ENCODE measurements at regions not wholly inside any gene's neighbourhood (a gene's known extent, or its start where the extent isn't known, plus 50 kb on each side); places are given as distances from the start of the nearest gene placed in this dataset.
A peak's percentile ranks its signal among the peaks of the same experiment; 100 is the strongest.

- DNase-seq (ENCODE audit: low read depth), result no peak
- H3K4me3 ChIP-seq (ENCODE audit: low read depth, low read length), result no peak overlapping the region
- TF ChIP-seq, protein P1, sequence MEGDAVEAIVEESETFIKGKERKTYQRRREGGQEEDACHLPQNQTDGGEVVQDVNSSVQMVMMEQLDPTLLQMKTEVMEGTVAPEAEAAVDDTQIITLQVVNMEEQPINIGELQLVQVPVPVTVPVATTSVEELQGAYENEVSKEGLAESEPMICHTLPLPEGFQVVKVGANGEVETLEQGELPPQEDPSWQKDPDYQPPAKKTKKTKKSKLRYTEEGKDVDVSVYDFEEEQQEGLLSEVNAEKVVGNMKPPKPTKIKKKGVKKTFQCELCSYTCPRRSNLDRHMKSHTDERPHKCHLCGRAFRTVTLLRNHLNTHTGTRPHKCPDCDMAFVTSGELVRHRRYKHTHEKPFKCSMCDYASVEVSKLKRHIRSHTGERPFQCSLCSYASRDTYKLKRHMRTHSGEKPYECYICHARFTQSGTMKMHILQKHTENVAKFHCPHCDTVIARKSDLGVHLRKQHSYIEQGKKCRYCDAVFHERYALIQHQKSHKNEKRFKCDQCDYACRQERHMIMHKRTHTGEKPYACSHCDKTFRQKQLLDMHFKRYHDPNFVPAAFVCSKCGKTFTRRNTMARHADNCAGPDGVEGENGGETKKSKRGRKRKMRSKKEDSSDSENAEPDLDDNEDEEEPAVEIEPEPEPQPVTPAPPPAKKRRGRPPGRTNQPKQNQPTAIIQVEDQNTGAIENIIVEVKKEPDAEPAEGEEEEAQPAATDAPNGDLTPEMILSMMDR (conservative IDR thresholded peaks at IDR 0.05; ENCODE audit: low read depth, low read length), result no peak
Observed at GRCh38 chr13:76086729-76087128, 450.6 kb downstream of the LMO7 start.

GRCh38 chr13:76067850-76068249 is 431.7 kb downstream of the LMO7 start:
- no peak overlapping the region for H3K4me3 ChIP-seq (ENCODE audit: low read depth, low read length)
- no peak for DNase-seq (ENCODE audit: low read depth)
- TF ChIP-seq, protein P1 (conservative IDR thresholded peaks at IDR 0.05; ENCODE audit: low read depth, low read length), result no peak

DNA sequence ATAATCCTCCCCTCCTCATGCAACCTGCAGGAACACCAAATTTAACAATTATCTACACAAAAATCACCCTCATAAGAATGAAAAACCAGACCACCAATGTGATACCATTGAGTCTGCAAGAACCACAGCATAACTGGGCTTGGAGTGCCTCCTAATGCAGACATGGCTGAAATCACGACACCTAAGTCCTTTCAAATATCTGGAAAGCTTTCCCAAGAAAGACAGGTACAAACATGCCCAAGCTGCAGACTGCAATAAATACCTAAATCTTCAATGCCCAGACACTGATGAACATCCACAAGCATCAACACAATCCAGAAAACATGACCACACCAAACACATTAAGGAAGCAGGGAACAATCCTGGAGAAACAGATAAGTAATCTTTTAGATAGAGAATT is 417.1 kb downstream of the LMO7 start:
- TF ChIP-seq, protein P1 (conservative IDR thresholded peaks at IDR 0.05; ENCODE audit: low read depth, low read length), result no peak
- no peak for DNase-seq (ENCODE audit: low read depth)
- H3K4me3 ChIP-seq (ENCODE audit: low read depth, low read length), result no peak overlapping the region

DNA sequence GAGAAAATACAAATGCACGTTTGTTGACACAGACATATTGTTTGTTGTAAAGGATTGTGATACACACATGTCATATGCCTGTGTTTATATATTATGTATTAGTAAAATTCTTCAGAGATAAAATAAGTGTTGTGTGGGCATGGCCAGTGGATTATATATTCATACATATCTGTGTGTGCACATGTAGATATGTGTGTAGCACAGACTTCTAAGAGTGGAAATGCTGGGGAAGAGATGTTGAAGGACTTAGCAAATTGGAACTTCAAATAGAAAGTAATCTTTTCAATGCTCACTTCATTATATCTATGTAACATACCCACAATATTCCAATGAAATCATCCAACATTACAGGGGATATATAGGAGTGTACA is 413.2 kb downstream of the LMO7 start:
- DNase-seq (ENCODE audit: low read depth), result no peak
- TF ChIP-seq, protein P1 (conservative IDR thresholded peaks at IDR 0.05; ENCODE audit: low read depth, low read length), result no peak
- H3K4me3 ChIP-seq (ENCODE audit: low read depth, low read length), result no peak overlapping the region

- H3K4me3 ChIP-seq (ENCODE audit: low read depth, low read length), result no peak overlapping the region
- TF ChIP-seq, protein P1 (conservative IDR thresholded peaks at IDR 0.05; ENCODE audit: low read depth, low read length), result no peak
- DNase-seq (ENCODE audit: low read depth), result no peak
Observed at GRCh38 chr13:76048675-76049375, 412.7 kb downstream of the LMO7 start.

DNA sequence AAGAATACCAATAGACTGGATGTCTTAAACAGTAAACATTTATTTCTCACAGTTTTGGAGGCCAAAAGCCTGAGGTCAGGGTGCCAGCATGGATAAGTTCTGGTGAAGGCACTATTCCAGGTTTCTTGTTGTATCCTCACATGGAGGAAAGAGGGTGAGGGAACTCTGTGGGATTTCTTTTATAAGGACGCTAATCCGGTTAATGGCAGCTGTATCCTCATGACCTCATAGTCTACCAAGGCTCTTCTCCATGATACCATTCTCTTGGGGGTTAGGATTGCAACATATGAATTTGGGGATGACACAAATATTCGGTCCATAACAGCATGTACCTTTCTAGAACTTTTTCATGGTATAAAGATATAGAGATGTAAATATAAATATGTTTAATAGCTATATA is 412.0 kb downstream of the LMO7 start:
- no peak for DNase-seq (ENCODE audit: low read depth)
- TF ChIP-seq, protein P1 (conservative IDR thresholded peaks at IDR 0.05; ENCODE audit: low read depth, low read length), result no peak
- H3K4me3 ChIP-seq (ENCODE audit: low read depth, low read length), result no peak overlapping the region

DNA sequence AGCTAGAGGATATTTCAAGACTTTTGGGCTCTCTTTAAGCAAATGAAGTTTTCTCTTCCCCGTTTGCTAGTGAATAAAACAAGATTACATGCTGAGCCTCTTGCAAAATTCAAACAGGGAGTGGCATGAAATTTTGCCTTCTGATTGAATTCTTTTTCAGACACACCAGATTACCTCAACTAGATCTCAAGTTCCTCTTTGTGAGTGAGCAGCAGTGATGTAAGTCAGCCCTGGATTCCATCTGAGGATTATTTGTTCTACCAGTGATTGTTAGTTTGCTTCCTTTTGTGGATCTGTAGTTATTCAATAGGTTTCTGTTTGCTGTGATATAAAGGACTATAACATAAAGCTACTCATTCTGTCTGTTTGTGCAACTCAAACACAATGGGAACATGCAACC is 407.7 kb downstream of the LMO7 start:
- H3K4me3 ChIP-seq (ENCODE audit: low read depth, low read length), result no peak overlapping the region
- DNase-seq (ENCODE audit: low read depth), result peak; percentile 11
- TF ChIP-seq, protein P1 (conservative IDR thresholded peaks at IDR 0.05; ENCODE audit: low read depth, low read length), result no peak
